ENCODE measurements at regions not wholly inside any gene's neighbourhood (a gene's known extent, or its start where the extent isn't known, plus 50 kb on each side); places are given as distances from the start of the nearest gene placed in this dataset.

DNA sequence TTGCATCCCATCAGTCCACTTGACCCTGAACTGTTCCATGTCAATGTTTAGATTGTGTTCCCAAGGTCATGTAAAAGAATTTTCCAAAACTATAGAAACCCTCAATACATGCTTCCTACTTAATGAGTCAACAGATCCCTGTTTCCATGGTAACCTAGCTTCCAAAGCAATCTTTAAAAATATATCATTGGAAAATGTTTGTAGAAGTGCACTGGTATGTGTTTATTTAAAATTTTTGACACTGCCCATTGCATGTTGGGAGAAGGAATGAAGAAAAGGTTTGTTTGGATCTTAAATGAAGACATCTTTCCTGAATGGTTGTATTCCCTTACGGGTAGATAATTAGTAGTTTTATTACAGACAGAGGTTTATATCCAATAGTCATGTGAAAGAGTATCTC is 345.3 kb downstream of the GABRG1 start:
- TF ChIP-seq, protein P1, sequence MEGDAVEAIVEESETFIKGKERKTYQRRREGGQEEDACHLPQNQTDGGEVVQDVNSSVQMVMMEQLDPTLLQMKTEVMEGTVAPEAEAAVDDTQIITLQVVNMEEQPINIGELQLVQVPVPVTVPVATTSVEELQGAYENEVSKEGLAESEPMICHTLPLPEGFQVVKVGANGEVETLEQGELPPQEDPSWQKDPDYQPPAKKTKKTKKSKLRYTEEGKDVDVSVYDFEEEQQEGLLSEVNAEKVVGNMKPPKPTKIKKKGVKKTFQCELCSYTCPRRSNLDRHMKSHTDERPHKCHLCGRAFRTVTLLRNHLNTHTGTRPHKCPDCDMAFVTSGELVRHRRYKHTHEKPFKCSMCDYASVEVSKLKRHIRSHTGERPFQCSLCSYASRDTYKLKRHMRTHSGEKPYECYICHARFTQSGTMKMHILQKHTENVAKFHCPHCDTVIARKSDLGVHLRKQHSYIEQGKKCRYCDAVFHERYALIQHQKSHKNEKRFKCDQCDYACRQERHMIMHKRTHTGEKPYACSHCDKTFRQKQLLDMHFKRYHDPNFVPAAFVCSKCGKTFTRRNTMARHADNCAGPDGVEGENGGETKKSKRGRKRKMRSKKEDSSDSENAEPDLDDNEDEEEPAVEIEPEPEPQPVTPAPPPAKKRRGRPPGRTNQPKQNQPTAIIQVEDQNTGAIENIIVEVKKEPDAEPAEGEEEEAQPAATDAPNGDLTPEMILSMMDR (IDR thresholded peaks at IDR 0.05; ENCODE audit: extremely low read depth in 1 of 2, insufficient read depth in 1 of 2, low read depth in 1 of 2, low read length in 2 of 2): no peak
- TF ChIP-seq POLR2A (IDR thresholded peaks at IDR 0.05; ENCODE audit: low read depth, low read length): no peak
- TF ChIP-seq, protein P2, sequence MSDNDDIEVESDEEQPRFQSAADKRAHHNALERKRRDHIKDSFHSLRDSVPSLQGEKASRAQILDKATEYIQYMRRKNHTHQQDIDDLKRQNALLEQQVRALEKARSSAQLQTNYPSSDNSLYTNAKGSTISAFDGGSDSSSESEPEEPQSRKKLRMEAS (IDR thresholded peaks at IDR 0.05; ENCODE audit: insufficient read depth, insufficient read length): no peak

Measured in endothelial cell of umbilical vein (primary cell).